Fibroblast of lung (primary cell): ENCODE measurements at regions not wholly inside any gene's neighbourhood (a gene's known extent, or its start where the extent isn't known, plus 50 kb on each side); places are given as distances from the start of the nearest gene placed in this dataset.

Experiments
- DNase-seq, 2 donors: peaks; one replicate each; pipeline versions ENCODE4 v3.0.0 to v3.0.0-alpha.2; 2010; ENCODE audit warnings: low read depth in 2 of 2
- H2AFZ ChIP-seq: 2 replicates; pipeline ENCODE4 v1.5.1; 2012; ENCODE audit warnings: low read length, control low read depth, inconsistent platforms
- H3K27ac ChIP-seq: 2 replicates; pipeline ENCODE4 v1.5.1; 2011; ENCODE audit warnings: low read length, control low read depth; ENCODE audit not compliant: insufficient read depth
- H3K27me3 ChIP-seq: 2 replicates; pipeline ENCODE4 v1.5.1; 2011; ENCODE audit warnings: mild to moderate bottlenecking, low read length; ENCODE audit not compliant: control insufficient read depth, insufficient read depth
- H3K36me3 ChIP-seq: 2 replicates; pipeline ENCODE4 v1.5.1; 2011; ENCODE audit warnings: low read length; ENCODE audit not compliant: control insufficient read depth, insufficient read depth
- H3K4me1 ChIP-seq: 2 replicates; pipeline ENCODE4 v1.5.1; 2011; ENCODE audit warnings: low read length; ENCODE audit not compliant: control insufficient read depth, insufficient read depth; ENCODE audit errors: extremely low read depth
- H3K4me2 ChIP-seq: 2 replicates; pipeline ENCODE4 v1.5.1; 2011; ENCODE audit warnings: low read length, control low read depth; ENCODE audit not compliant: insufficient read depth; ENCODE audit errors: extremely low read depth
- H3K4me3 ChIP-seq, 4 experiments: fragments of 200-600 bp in 1 of 4; sonication (generic) in 1 of 4; replicated peaks in 1 of 4; 2 replicates each; pipeline ENCODE4 v1.5.1; 2011 to 2016; ENCODE audit warnings: low read length in 4 of 4, low read depth in 3 of 4, mild to moderate bottlenecking in 3 of 4, control low read depth in 2 of 4, inconsistent platforms in 1 of 4, mixed read lengths in 1 of 4; ENCODE audit not compliant: insufficient read depth in 1 of 4; ENCODE audit errors: control extremely low read depth in 1 of 4
- H3K79me2 ChIP-seq: 2 replicates; pipeline ENCODE4 v1.5.1; 2012; ENCODE audit warnings: mild to moderate bottlenecking, low read length, inconsistent platforms; ENCODE audit not compliant: control insufficient read depth, insufficient read depth
- H3K9ac ChIP-seq: 2 replicates; pipeline ENCODE4 v1.5.1; 2011; ENCODE audit warnings: mild to moderate bottlenecking, low read length, control low read depth; ENCODE audit not compliant: insufficient read depth
- H3K9me3 ChIP-seq: 2 replicates; pipeline ENCODE4 v1.5.1; 2012; ENCODE audit warnings: low read depth, low read length; ENCODE audit not compliant: control insufficient read depth, insufficient read depth
- H4K20me1 ChIP-seq: 2 replicates; pipeline ENCODE4 v1.5.1; 2011; ENCODE audit warnings: low read length; ENCODE audit not compliant: control insufficient read depth, insufficient read depth; ENCODE audit errors: extremely low read depth
- EZH2 ChIP-seq: IDR thresholded peaks from 2 replicates; pipeline ENCODE4 v1.5.1; 2012; ENCODE audit warnings: low read length, control low read depth, mild to moderate bottlenecking; ENCODE audit errors: missing control alignments
- TF ChIP-seq, protein P1 (sequence below), 2 donors: IDR thresholded peaks in 1 of 2; conservative IDR thresholded peaks in 1 of 2; 1 replicate in 1 of 2; 2 replicates in 1 of 2; pipeline ENCODE4 v1.5.1; 2011 to 2012; ENCODE audit warnings: low read length in 2 of 2, control low read depth in 1 of 2, inconsistent platforms in 1 of 2, low read depth in 1 of 2, mild to moderate bottlenecking in 1 of 2

DNA sequence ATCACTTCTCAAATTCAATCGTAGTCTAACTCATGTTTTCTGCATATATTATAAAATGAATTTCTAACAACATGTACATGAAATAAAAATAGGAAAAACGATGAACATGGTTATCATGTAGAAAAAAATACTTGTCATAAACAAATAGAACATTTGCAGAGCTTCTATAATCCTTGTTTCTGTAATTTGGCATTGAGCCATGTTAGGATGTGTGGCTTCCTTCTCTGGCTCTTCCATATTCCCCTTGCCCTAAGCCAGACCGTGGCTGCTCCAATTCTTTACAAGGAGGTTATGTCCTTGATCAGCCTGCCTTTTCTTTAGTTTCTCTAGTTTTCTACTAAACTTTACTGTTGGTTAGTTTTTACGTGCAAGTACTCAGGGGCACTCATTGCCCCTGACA is 155.3 kb downstream of the COL6A3 start:
- no peak for DNase-seq
- Histone ChIP-seq H3K27ac (peak overlapping the region; percentile 81), H3K9me3 (no peaks in the 10 kb centered on the region), H4K20me1 (no peaks in the 10 kb centered on the region), H3K36me3 (no peaks in the 10 kb centered on the region), H2AFZ (no peak overlapping the region), H3K4me3 (peak overlapping the region in 1 of 4 experiments; percentile 10), H3K4me1 (peaks cover 44% of the 10 kb centered on the region), H3K79me2 (no peaks in the 10 kb centered on the region), H3K27me3 (no peaks in the 10 kb centered on the region), H3K9ac (no peak overlapping the region), H3K4me2 (no peak overlapping the region)
- TF ChIP-seq, protein P1, sequence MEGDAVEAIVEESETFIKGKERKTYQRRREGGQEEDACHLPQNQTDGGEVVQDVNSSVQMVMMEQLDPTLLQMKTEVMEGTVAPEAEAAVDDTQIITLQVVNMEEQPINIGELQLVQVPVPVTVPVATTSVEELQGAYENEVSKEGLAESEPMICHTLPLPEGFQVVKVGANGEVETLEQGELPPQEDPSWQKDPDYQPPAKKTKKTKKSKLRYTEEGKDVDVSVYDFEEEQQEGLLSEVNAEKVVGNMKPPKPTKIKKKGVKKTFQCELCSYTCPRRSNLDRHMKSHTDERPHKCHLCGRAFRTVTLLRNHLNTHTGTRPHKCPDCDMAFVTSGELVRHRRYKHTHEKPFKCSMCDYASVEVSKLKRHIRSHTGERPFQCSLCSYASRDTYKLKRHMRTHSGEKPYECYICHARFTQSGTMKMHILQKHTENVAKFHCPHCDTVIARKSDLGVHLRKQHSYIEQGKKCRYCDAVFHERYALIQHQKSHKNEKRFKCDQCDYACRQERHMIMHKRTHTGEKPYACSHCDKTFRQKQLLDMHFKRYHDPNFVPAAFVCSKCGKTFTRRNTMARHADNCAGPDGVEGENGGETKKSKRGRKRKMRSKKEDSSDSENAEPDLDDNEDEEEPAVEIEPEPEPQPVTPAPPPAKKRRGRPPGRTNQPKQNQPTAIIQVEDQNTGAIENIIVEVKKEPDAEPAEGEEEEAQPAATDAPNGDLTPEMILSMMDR (conservative IDR thresholded peaks at IDR 0.05 in 1 of 2, IDR thresholded peaks at IDR 0.05 in 1 of 2; ENCODE audit: low read depth in 1 of 2, low read length in 2 of 2) = no peak
- TF ChIP-seq EZH2 = no peak

DNA sequence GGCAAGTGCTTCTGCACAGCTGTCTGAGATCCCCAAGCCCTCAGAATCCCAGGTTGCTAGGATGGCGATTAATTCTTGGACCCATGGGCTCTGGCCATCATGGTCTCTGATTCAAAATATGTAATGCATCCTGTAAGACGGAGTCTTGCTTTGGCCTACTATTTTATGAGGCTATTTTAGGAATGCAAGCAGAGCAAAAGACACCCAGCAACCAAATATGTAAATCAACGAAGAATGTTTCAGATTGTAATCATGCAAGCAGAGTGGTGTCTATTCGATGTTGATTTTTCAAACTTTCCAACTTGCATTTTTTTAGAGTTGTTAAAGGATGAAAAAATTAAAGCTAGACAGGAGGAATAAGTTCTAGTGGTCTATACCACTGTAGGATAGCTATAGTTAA is 154.8 kb downstream of the COL6A3 start:
- peaks cover 43% of the 10 kb centered on the region for H3K4me1 ChIP-seq
- H3K4me2 ChIP-seq = peak overlapping the region; percentile 41
- no peak for TF ChIP-seq EZH2
- TF ChIP-seq, protein P1 (conservative IDR thresholded peaks at IDR 0.05 in 1 of 2, IDR thresholded peaks at IDR 0.05 in 1 of 2; ENCODE audit: low read depth in 1 of 2, low read length in 2 of 2) = no peak
- no peaks in the 10 kb centered on the region for H4K20me1 ChIP-seq
- H3K4me3 ChIP-seq = no peak overlapping the region
- H3K27me3 ChIP-seq = no peaks in the 10 kb centered on the region
- H3K27ac ChIP-seq = peak overlapping the region; percentile 81
- no peak overlapping the region for H2AFZ ChIP-seq
- no peak overlapping the region for H3K9ac ChIP-seq
- no peaks in the 10 kb centered on the region for H3K36me3 ChIP-seq
- H3K9me3 ChIP-seq = no peaks in the 10 kb centered on the region
- H3K79me2 ChIP-seq = no peaks in the 10 kb centered on the region
- DNase-seq = peak in 1 of 2 donors; percentile 64

DNA sequence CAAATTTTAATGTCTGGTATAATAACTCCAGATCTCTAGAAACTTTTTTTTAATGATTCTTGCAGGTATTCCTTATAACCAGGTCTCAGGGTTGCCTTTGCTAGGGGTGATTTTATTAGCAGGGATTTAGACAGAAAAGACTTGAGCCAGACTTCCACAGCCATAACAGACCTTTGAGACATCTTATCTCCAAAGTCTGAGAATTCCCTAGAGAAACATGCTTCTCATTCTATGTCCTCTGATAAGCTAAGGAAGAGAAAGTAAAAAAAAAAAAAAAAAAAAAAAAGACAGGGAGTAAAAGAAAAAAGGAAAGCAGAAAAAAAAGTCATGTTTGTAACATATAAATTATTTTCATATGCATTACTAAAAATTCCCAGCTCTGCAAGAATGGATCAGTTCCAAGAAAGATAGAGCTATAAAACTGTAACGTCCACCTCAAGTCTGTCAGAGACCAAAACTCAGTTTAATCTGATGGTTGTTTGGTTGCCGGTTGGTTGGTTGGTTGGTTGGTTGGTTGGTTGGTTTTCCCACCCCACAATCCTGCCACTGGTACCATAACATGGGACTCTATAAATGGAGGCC is 153.8 kb downstream of the COL6A3 start:
- H3K9me3 ChIP-seq = no peaks in the 10 kb centered on the region
- no peak overlapping the region for H3K4me2 ChIP-seq
- no peak overlapping the region for H3K27ac ChIP-seq
- H3K9ac ChIP-seq = no peak overlapping the region
- peak in 1 of 2 donors; percentile 63 for DNase-seq
- H3K79me2 ChIP-seq = no peaks in the 10 kb centered on the region
- TF ChIP-seq, protein P1 (conservative IDR thresholded peaks at IDR 0.05 in 1 of 2, IDR thresholded peaks at IDR 0.05 in 1 of 2; ENCODE audit: low read depth in 1 of 2, low read length in 2 of 2) = no peak
- no peak for TF ChIP-seq EZH2
- no peaks in the 10 kb centered on the region for H3K27me3 ChIP-seq
- no peaks in the 10 kb centered on the region for H4K20me1 ChIP-seq
- H3K36me3 ChIP-seq = no peaks in the 10 kb centered on the region
- H3K4me1 ChIP-seq = peaks cover 46% of the 10 kb centered on the region
- no peak overlapping the region for H3K4me3 ChIP-seq
- no peak overlapping the region for H2AFZ ChIP-seq
